ENCODE measurements at regions not wholly inside any gene's neighbourhood (a gene's known extent, or its start where the extent isn't known, plus 50 kb on each side); places are given as distances from the start of the nearest gene placed in this dataset.

DNA sequence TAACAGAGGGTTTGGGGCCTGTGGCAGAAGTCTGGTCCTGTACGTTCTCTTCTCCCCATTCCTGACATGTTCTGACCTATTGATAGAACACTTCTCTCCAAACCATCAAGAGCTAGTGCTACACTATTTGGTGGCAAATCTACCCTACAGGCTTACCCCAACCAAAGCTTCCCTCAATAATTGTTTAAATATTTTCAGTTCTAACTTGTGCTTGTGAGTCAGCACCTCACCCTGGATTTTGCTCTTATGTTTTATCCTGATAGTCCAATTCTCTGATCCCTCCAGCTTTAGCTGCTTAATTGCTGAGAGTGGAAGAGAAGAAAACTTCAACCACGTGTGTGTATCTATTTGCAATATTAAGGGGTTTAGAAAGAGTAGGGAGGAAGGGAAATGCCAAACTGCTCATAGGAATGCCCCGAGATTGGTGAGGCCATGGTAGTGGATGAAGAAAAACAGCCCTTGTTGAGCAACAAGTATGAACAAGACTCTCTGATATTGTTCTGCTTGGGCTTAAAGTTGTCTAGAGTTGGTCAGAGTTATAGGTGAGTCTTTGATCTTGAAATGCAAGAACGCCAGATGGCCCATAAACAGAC is 67.8 kb upstream of the PARD3B start:
- H3K4me1 Mint-ChIP-seq (ENCODE audit: low read depth, unreplicated experiment), result no peaks in the 10 kb centered on the region
- no peaks in the 10 kb centered on the region for H3K36me3 Mint-ChIP-seq (ENCODE audit: unreplicated experiment)
- H3K9me3 Mint-ChIP-seq (ENCODE audit: unreplicated experiment), result no peaks in the 10 kb centered on the region
- H3K27ac Mint-ChIP-seq (ENCODE audit: unreplicated experiment), result no peak overlapping the region
- TF ChIP-seq, protein P1, sequence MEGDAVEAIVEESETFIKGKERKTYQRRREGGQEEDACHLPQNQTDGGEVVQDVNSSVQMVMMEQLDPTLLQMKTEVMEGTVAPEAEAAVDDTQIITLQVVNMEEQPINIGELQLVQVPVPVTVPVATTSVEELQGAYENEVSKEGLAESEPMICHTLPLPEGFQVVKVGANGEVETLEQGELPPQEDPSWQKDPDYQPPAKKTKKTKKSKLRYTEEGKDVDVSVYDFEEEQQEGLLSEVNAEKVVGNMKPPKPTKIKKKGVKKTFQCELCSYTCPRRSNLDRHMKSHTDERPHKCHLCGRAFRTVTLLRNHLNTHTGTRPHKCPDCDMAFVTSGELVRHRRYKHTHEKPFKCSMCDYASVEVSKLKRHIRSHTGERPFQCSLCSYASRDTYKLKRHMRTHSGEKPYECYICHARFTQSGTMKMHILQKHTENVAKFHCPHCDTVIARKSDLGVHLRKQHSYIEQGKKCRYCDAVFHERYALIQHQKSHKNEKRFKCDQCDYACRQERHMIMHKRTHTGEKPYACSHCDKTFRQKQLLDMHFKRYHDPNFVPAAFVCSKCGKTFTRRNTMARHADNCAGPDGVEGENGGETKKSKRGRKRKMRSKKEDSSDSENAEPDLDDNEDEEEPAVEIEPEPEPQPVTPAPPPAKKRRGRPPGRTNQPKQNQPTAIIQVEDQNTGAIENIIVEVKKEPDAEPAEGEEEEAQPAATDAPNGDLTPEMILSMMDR (IDR thresholded peaks at IDR 0.05; ENCODE audit: partially characterized antibody, unreplicated experiment), result no peak
- no peak overlapping the region for H3K4me3 Mint-ChIP-seq (ENCODE audit: unreplicated experiment)
- no peak for DNase-seq
- H3K27me3 Mint-ChIP-seq (ENCODE audit: unreplicated experiment), result no peaks in the 10 kb centered on the region

DNA sequence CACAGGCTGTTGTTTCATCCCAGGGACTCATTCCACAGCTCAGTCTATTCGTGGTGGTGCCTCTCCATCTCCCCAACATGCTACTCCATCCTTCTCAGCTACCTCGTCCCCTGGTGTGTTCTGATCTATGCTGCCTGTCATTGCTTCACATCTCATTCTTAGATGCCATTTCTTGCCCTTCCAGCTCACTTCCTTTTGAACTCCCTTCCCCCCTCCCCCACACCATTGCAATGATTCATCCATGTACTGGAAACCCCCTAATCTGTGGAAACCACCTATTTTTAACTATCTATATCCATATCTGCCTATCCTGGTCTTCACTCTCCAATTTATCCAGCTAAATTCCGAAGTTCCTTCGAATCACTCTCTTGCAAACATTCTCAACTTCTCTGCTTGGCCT is 65.7 kb upstream of the PARD3B start:
- no peaks in the 10 kb centered on the region for H3K4me1 Mint-ChIP-seq (ENCODE audit: low read depth, unreplicated experiment)
- H3K9me3 Mint-ChIP-seq (ENCODE audit: unreplicated experiment), result no peaks in the 10 kb centered on the region
- no peaks in the 10 kb centered on the region for H3K36me3 Mint-ChIP-seq (ENCODE audit: unreplicated experiment)
- H3K27me3 Mint-ChIP-seq (ENCODE audit: unreplicated experiment), result no peaks in the 10 kb centered on the region
- TF ChIP-seq, protein P1 (IDR thresholded peaks at IDR 0.05; ENCODE audit: partially characterized antibody, unreplicated experiment), result no peak
- DNase-seq, result no peak
- H3K27ac Mint-ChIP-seq (ENCODE audit: unreplicated experiment), result no peak overlapping the region
- no peak overlapping the region for H3K4me3 Mint-ChIP-seq (ENCODE audit: unreplicated experiment)

DNA sequence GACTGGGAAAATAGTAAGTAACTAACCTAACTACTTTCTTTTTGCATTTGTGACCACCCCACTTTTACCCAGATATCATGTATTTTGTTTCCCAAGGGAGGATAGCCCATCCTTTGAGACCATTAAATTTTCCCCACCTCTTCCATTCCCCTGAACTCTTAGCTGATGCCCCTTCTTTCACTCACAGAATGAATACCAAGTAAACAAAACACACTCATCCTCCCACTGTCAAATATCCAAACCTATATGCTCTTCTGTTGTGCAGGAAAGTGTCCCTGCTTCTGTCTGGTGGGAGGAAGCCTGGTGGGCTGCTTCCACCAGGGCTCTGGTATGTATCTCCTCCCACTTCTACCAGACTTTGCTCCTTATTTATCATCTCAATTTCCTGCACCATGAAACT is 64.6 kb upstream of the PARD3B start:
- H3K9me3 Mint-ChIP-seq (ENCODE audit: unreplicated experiment), result no peaks in the 10 kb centered on the region
- TF ChIP-seq, protein P1 (IDR thresholded peaks at IDR 0.05; ENCODE audit: partially characterized antibody, unreplicated experiment), result no peak
- DNase-seq, result no peak
- no peaks in the 10 kb centered on the region for H3K36me3 Mint-ChIP-seq (ENCODE audit: unreplicated experiment)
- H3K4me3 Mint-ChIP-seq (ENCODE audit: unreplicated experiment), result no peak overlapping the region
- no peaks in the 10 kb centered on the region for H3K4me1 Mint-ChIP-seq (ENCODE audit: low read depth, unreplicated experiment)
- H3K27me3 Mint-ChIP-seq (ENCODE audit: unreplicated experiment), result no peaks in the 10 kb centered on the region
- H3K27ac Mint-ChIP-seq (ENCODE audit: unreplicated experiment), result no peak overlapping the region

DNA sequence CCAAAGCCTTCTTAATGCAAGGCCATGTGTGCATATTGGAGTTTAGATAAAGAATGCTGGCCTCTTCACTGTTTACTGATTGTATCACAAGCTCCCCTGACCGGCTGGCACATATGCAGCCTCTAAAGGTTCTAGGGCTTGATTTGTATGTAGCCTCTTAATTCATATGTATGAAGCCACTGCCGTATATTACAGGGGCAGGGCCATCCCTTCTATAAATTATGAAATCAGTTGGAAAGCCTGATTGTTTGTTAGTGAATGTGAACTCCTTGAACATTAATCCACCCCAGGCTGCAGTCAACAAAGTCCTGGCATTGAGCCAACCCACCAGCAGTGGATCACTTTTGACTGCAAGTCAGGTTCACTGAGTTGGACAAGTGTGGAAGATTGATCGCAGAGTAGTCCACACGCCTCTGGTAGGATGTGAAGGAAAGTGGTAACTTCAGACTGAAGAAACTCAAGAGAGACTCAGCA is 61.6 kb upstream of the PARD3B start:
- H3K27ac Mint-ChIP-seq (ENCODE audit: unreplicated experiment), result no peak overlapping the region
- H3K4me1 Mint-ChIP-seq (ENCODE audit: low read depth, unreplicated experiment), result no peaks in the 10 kb centered on the region
- H3K36me3 Mint-ChIP-seq (ENCODE audit: unreplicated experiment), result no peaks in the 10 kb centered on the region
- H3K27me3 Mint-ChIP-seq (ENCODE audit: unreplicated experiment), result no peaks in the 10 kb centered on the region
- no peak for DNase-seq
- H3K9me3 Mint-ChIP-seq (ENCODE audit: unreplicated experiment), result no peaks in the 10 kb centered on the region
- no peak overlapping the region for H3K4me3 Mint-ChIP-seq (ENCODE audit: unreplicated experiment)
- TF ChIP-seq, protein P1 (IDR thresholded peaks at IDR 0.05; ENCODE audit: partially characterized antibody, unreplicated experiment), result no peak

DNA sequence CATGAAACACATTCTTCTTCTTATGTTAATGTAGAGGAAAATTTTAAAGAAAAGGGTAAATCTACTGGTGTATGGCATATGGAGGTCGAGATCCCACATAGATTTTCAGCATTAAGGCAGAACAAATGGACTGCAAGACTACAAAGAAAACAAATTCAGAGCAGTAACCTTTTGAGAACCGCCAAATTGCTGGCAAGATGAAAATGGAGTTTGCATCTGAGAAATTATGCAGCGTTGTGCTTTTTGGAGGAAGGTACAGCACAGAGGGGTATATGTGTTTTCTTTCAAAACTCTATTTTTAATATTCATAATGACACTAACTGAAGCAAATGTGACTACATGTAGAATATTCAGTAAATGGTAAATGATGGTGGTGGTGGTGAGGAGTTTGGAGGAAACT is 59.0 kb upstream of the PARD3B start:
- H3K36me3 Mint-ChIP-seq (ENCODE audit: unreplicated experiment), result no peaks in the 10 kb centered on the region
- H3K9me3 Mint-ChIP-seq (ENCODE audit: unreplicated experiment), result no peaks in the 10 kb centered on the region
- no peak for DNase-seq
- no peak overlapping the region for H3K4me3 Mint-ChIP-seq (ENCODE audit: unreplicated experiment)
- no peaks in the 10 kb centered on the region for H3K27me3 Mint-ChIP-seq (ENCODE audit: unreplicated experiment)
- H3K27ac Mint-ChIP-seq (ENCODE audit: unreplicated experiment), result no peak overlapping the region
- H3K4me1 Mint-ChIP-seq (ENCODE audit: low read depth, unreplicated experiment), result no peaks in the 10 kb centered on the region
- TF ChIP-seq, protein P1 (IDR thresholded peaks at IDR 0.05; ENCODE audit: partially characterized antibody, unreplicated experiment), result no peak
